Fibroblast of mammary gland (primary cell): ENCODE measurements at regions not wholly inside any gene's neighbourhood (a gene's known extent, or its start where the extent isn't known, plus 50 kb on each side); places are given as distances from the start of the nearest gene placed in this dataset.
A peak's percentile ranks its signal among the peaks of the same experiment; 100 is the strongest.

Experiments used
- DNase-seq: peaks from one replicate; pipeline ENCODE4 v3.0.0-alpha.2; 2010; ENCODE audit warnings: low read depth
- H3K4me3 ChIP-seq: 2 replicates; pipeline ENCODE4 v1.5.1; 2011; ENCODE audit warnings: low read depth, mild to moderate bottlenecking, low read length, moderate library complexity; ENCODE audit not compliant: control insufficient read depth
- TF ChIP-seq, protein P1 (sequence below): conservative IDR thresholded peaks from 2 replicates; pipeline ENCODE4 v1.5.1; 2011; ENCODE audit warnings: low read depth, low read length, inconsistent platforms; ENCODE audit not compliant: control insufficient read depth, insufficient read depth

DNA sequence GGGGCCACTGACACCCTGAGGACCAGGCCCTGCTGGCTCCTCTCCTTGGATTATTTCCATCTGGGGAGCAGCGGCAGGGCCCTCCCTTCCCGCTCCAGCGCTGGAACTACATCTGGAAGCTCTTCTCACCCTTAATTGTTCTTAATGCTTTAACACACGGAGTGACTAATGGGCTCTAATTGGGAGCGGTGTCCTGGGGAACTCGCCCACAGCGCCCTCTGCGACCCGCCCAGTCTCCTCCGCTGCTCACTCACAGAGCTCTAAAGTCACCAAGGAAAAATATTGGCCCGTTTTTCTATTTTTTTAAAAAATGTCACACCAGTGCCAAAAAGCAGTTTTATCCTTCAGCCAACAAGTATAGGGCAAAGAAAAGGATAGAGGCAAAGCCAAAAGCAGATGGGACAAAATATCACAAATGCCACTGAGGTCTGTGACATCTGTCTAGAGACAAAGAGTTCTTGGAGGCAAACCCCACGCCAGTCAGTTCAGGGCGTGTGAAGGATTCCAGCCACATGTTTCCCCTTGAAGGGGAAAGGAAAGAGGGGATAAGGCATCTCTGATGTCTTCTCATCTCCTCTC, 134.7 kb downstream of the RBFOX3 start:
- H3K4me3 ChIP-seq = no peak overlapping the region
- DNase-seq = no peak
- TF ChIP-seq, protein P1, sequence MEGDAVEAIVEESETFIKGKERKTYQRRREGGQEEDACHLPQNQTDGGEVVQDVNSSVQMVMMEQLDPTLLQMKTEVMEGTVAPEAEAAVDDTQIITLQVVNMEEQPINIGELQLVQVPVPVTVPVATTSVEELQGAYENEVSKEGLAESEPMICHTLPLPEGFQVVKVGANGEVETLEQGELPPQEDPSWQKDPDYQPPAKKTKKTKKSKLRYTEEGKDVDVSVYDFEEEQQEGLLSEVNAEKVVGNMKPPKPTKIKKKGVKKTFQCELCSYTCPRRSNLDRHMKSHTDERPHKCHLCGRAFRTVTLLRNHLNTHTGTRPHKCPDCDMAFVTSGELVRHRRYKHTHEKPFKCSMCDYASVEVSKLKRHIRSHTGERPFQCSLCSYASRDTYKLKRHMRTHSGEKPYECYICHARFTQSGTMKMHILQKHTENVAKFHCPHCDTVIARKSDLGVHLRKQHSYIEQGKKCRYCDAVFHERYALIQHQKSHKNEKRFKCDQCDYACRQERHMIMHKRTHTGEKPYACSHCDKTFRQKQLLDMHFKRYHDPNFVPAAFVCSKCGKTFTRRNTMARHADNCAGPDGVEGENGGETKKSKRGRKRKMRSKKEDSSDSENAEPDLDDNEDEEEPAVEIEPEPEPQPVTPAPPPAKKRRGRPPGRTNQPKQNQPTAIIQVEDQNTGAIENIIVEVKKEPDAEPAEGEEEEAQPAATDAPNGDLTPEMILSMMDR = no peak

DNA sequence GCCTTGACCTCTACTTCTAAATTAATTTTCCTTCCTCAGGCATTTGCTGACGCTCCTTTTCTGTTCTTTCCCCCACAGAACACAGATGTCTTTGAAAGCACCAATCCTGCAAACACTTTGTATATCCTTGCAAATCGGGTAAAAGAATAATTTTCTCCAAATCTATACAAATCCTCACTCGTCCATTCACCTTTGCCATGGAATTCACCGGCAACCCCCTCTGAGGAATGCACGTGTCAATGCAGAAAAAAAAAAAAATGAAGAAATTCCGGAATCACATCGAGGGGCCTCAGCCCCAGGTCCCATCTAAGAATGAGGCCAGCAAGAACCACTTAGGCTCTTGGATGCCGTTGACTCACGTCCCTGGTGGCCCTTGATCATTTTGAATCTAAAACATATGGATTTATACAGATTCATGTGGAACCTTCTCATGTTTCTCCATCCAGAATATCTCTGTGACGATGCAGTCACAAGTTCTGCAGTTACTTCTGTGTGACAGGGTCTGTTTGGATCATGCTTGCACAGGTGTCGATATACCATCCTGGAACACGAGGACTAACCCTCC, 136.9 kb downstream of the RBFOX3 start:
- TF ChIP-seq, protein P1 = no peak
- H3K4me3 ChIP-seq = no peak overlapping the region
- DNase-seq = peak; percentile 2

DNA sequence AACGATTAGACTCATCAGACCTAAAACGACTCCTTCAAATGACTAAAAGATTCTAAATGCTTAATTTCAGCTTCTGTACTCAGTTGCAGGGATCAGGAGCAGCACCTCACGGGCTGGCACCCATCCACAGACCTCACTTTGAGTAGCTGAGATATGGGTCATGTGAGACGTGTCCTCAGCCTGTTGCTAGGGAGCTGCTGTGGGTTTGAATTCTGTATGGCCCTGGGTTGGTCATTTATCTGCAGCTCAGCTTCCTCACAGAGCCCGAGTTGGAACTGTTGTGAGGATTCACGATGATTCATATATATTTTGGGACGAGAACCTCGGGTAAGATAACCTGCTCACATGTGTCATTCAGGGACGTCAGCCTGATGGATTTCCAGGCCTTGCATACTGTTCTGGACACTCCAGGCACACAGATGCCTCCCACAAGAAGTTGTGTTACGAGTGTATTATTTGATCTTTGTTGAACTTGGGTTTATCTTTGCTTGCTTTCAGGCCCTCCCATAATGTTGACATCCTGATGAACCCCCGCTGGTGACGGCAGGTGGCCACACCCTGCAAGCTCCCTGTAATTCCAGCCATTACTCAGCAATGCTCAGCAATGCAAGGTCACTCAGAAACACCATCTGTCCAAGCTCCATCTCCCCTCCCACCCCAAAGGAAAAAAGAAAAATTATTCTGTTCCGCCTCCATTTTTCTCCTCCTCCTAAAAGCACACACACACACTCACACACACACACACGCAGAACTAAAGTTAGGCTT, 137.6 kb downstream of the RBFOX3 start:
- TF ChIP-seq, protein P1 = no peak
- H3K4me3 ChIP-seq = no peak overlapping the region
- no peak for DNase-seq

DNA sequence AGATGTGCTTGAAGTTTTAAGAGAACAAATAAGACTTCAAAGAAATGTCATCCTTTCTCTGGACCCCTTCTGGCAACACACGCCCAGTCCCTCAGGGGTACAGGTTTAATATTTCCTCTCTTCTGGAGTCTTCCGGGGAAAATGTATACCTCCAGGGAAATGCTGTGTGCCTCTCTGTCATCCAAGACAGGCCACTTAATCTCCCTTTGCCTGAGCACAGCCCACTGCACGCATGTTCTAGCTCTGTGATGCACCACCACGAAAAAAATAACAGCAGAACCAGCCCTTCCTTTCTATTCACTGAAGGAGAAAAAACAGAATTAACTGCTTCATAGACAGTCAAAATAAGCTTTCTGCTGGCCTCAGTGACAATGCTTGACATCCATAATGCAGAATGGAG, 140.1 kb downstream of the RBFOX3 start:
- TF ChIP-seq, protein P1 = no peak
- no peak overlapping the region for H3K4me3 ChIP-seq
- DNase-seq = no peak

DNA sequence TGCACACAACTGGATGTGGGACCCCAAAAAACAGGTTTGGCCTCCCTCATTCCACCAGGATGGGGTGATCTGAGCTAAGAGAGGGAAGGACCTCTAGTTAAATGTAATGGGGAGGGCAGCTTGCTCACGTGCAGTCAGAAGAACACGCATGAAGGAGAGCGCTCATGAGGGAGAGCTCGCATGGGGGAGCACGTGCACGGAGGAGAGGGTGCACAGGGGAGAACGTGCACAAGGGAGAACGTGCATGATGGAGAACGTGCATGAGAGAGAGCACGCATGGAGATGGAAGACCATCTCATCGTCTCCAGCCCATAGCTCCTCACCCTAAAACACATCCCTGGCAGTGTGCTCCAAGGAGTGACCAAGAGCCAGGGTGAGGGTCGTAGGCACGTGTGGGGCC, 141.2 kb downstream of the RBFOX3 start:
- no peak for DNase-seq
- H3K4me3 ChIP-seq = no peak overlapping the region
- TF ChIP-seq, protein P1 = no peak

DNA sequence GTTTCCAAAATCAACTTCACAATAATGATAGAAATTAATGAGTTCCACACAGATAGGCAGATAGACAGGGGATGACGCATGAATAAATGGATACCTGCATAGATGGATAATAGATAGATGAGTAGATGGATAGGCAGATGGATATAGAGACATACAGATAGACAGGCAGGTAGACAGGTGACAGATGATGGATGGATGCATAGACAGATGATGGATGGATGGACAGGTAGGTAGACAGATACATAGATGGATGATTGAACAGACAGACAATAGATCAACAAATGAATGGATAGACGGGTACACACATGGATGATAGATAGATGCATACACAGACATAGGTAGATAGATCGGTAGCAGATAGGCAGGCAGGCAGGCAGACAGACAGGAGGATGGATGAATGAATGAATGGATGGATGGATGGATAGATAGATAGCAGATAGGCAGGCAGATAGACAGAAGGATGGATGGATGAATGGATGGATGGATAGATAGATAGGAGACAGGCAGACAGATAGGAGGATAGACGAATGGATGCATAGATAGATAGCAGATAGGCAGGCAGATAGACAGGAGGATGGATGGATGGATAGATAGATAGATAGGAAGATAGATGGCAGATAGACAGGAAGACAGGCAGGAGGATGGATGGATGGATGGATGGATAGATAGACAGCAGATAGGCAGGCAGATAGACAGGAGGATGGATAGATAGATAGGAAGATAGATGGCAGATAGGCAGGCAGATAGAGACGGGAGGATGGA, 142.5 kb downstream of the RBFOX3 start:
- DNase-seq = no peak
- no peak overlapping the region for H3K4me3 ChIP-seq
- TF ChIP-seq, protein P1 = no peak
